Stimulated activated CD8-positive, alpha-beta memory T cell treated with anti-CD3 and anti-CD28 coated beads, Interleukin-4, amount 100 ng/mL, for 24 hours (primary cell): ENCODE measurements at regions not wholly inside any gene's neighbourhood (a gene's known extent, or its start where the extent isn't known, plus 50 kb on each side); places are given as distances from the start of the nearest gene placed in this dataset.
"Not testable (repeated sequence)": the region's sequence is repeated elsewhere in the genome, so short reads cannot be mapped to it uniquely, and the experiment has no call there.

Experiments
- DNase-seq: peaks from one replicate; pipeline ENCODE4 v3.0.0-alpha.2; 2020; ENCODE audit warnings: low read depth

GRCh38 chr10:46802010-46802409 is 109.2 kb upstream of the PTPN20 start:
- DNase-seq: not testable (repeated sequence)

DNA sequence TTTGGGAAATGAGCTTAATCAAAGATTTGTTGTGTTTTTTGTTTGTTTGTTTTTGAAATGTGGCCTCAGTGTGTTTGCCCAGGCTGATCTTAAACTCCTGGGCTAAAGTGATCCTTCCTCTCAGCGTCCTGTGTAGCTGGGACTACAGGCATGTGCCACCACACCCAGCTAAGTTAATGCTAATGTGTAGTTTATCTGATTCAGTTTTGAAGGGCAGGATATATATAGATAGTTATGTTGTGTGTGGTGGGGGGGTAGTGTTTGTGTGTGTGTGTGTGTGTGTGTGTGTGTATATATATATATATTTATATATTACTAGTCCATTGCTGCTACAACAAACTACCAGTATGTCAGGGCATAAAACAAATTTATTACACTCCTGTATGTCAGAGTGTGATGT is 108.1 kb upstream of the PTPN20 start:
- not testable (repeated sequence) for DNase-seq

DNA sequence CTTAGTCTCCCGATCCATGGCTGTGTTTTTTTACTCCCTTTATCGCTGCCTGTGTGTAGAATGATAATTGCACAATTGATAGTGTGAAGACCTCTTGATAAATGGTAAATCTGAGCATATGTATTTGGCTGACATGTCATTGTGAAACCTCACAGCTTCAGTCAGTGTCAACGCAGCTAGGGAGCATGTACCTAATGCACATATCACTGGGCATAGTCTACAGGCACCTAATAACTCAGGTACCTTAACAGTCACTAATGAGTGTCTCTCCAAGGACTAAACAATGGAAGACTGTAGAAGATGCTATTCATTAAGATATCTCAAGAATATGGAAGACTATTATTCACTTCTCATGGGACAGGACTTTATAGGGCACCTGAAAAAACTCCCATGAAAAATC is 101.0 kb upstream of the PTPN20 start:
- DNase-seq: not testable (repeated sequence)

DNA sequence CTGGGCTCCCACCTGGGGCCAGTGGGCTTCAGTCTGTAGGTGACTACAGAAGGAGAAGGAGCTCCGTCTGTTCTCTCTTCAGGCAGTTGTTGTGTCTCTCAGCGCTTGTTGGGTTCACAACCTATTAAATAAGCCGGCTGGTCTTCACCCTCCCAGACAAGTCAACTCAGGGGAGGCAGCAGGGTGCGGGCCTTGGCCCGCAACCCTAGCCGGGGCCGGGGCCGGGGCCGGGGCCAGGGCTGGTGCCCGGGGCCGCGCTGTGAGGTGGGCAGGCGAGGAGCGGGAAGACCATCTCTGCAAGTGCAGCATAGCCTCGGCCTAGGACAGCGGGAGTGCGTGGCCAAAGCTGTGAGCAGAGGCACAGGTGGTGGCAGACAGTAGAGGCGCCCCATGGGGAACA is 95.1 kb upstream of the PTPN20 start:
- DNase-seq: not testable (repeated sequence)

GRCh38 chr10:46840393-46841050 is 70.7 kb upstream of the PTPN20 start:
- DNase-seq: not testable (repeated sequence)

GRCh38 chr10:46841051-46841593 is 70.1 kb upstream of the PTPN20 start:
- DNase-seq: not testable (repeated sequence)

GRCh38 chr10:46845194-46845593 is 66.0 kb upstream of the PTPN20 start:
- not testable (repeated sequence) for DNase-seq

- not testable (repeated sequence) for DNase-seq
Measured at GRCh38 chr10:46845640-46846039, 65.6 kb upstream of the PTPN20 start.

DNA sequence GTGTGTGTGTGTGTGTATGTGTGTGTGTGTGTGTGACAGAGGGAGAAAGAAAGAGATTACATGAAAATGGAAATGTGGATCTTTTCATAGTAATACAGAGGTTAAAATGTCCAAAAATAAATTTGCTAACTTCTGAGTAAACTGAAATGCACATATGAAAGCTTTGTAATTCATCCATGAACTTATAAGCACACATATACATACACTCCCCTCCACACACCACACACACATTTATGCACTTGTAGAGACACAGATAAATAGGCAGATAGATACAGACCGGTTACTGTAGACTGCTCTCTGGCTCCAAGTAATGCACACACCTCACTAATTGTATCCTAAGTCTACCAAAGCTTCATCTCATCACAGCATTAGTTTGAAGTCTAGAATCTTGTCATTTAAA is 50.5 kb upstream of the PTPN20 start:
- DNase-seq: not testable (repeated sequence)
